ENCODE measurements at regions not wholly inside any gene's neighbourhood (a gene's known extent, or its start where the extent isn't known, plus 50 kb on each side); places are given as distances from the start of the nearest gene placed in this dataset.

GRCh38 chr4:75287738-75288517 lies 226.3 kb downstream of the RCHY1 start:
- no peaks in the 10 kb centered on the region for H3K9me1 ChIP-seq (ENCODE audit: control insufficient read depth, insufficient read depth, low read length)
- BruUV-seq (replicated peaks): no TSS peak
- FAIRE-seq (no peak), ATAC-seq (no peak), DNase-seq (ENCODE audit: extremely low read depth in 1 of 4, low spot score in 3 of 4) (no peak)
- no peak for TF ChIP-seq SMARCB1 (IDR thresholded peaks at IDR 0.05; ENCODE audit: insufficient read length, low read depth)
- no peak for TF ChIP-seq FOXJ3 (CRISPR knock-in tag; IDR thresholded peaks at IDR 0.05)
- no peak for TF ChIP-seq TSC22D4 (tag; IDR thresholded peaks at IDR 0.05)
- no peak for TF ChIP-seq ELF4 (CRISPR knock-in tag; IDR thresholded peaks at IDR 0.05)
- TF ChIP-seq SP1 (CRISPR knock-in tag; IDR thresholded peaks at IDR 0.05): no peak
- no peak for TF ChIP-seq FOXK1 (CRISPR knock-in tag; IDR thresholded peaks at IDR 0.05; ENCODE audit: borderline replicate concordance)
- TF ChIP-seq HNRNPLL (IDR thresholded peaks at IDR 0.05; ENCODE audit: low read depth, low read length, poor library complexity, severe bottlenecking): no peak
- TF ChIP-seq MTA1 (IDR thresholded peaks at IDR 0.05; ENCODE audit: borderline replicate concordance): no peak
- no peak for TF ChIP-seq ZNF354B (CRISPR knock-in tag; IDR thresholded peaks at IDR 0.05)
- no peak for TF ChIP-seq IRF1 (CRISPR knock-in tag; IDR thresholded peaks at IDR 0.05; ENCODE audit: borderline replicate concordance)
- no peak for TF ChIP-seq STAG1 (CRISPR knock-in tag; IDR thresholded peaks at IDR 0.05; ENCODE audit: borderline replicate concordance)
- no peak for TF ChIP-seq BHLHE40 (IDR thresholded peaks at IDR 0.05; ENCODE audit: low read length)
- TF ChIP-seq MLX (CRISPR knock-in tag; conservative IDR thresholded peaks at IDR 0.05): no peak
- TF ChIP-seq ZNF121 (CRISPR knock-in tag; conservative IDR thresholded peaks at IDR 0.05): no peak
- no peak for TF ChIP-seq GMEB1 (CRISPR knock-in tag; IDR thresholded peaks at IDR 0.05)
- no peak for TF ChIP-seq PHB2 (IDR thresholded peaks at IDR 0.05; ENCODE audit: low read depth)
- TF ChIP-seq HDAC3 (IDR thresholded peaks at IDR 0.05; ENCODE audit: borderline replicate concordance, partially characterized antibody): no peak
- no peak for TF ChIP-seq XRCC3 (IDR thresholded peaks at IDR 0.05)
- no peak for TF ChIP-seq GATAD2A (IDR thresholded peaks at IDR 0.05)
- no peak for TF ChIP-seq ZNF324 (CRISPR knock-in tag; IDR thresholded peaks at IDR 0.05)
- H3K79me2 ChIP-seq (ENCODE audit: control insufficient read depth, insufficient read depth, low read length): no peaks in the 10 kb centered on the region
- no peaks in the 10 kb centered on the region for H3K9me3 ChIP-seq (replicated peaks; ENCODE audit: control insufficient read depth, insufficient read depth, low read depth, low read length)
- H4K20me1 ChIP-seq (replicated peaks; ENCODE audit: control insufficient read depth, insufficient read depth, low read length): no peaks in the 10 kb centered on the region
- H3K4me2 ChIP-seq (ENCODE audit: insufficient read depth, low read length): no peak overlapping the region
- ChIA-PET CTCF (ENCODE audit: low intra/inter-chr PET ratio) (no interaction called here), POLR2A (interaction anchor here (0.6 kb wide), 1 partner anchor 109 kb away, joined by 3 read pairs; no protein-coding TSS in a partner anchor)
- in situ Hi-C loops (cut with MboI) (no loop called here), intact Hi-C loops (cut with micrococcal nuclease) (no loop called here)
- no peak overlapping the region for H3K9ac ChIP-seq (ENCODE audit: insufficient read depth in 1 of 2, low read depth in 2 of 2, low read length in 2 of 2)
- under 1% methylated on average over 8 of the region's 8 CpGs for WGBS (ENCODE audit: insufficient coverage, low coverage, missing lambda C conversion rate)
- peaks cover 0 to 3% of the 10 kb centered on the region in 2 experiments; a peak in 1 of 5 replicates for H3K27me3 ChIP-seq (ENCODE audit: control insufficient read depth in 2 of 2, insufficient read depth in 2 of 2, low read length in 2 of 2)
- no peak overlapping the region for H2AFZ ChIP-seq (ENCODE audit: low read depth, low read length)
- H3K36me3 ChIP-seq (ENCODE audit: control insufficient read depth, insufficient read depth, low read length): no peaks in the 10 kb centered on the region
- H3K4me3 ChIP-seq: no peak overlapping the region
- H3K27ac ChIP-seq (ENCODE audit: extremely low read depth, low read depth, low read length): no peak overlapping the region
- no peaks in the 10 kb centered on the region for H3K4me1 ChIP-seq (replicated peaks in 1 of 2; ENCODE audit: control insufficient read depth in 2 of 2, insufficient read depth in 2 of 2, low read length in 2 of 2)
